ENCODE measurements at regions not wholly inside any gene's neighbourhood (a gene's known extent, or its start where the extent isn't known, plus 50 kb on each side); places are given as distances from the start of the nearest gene placed in this dataset.

DNA sequence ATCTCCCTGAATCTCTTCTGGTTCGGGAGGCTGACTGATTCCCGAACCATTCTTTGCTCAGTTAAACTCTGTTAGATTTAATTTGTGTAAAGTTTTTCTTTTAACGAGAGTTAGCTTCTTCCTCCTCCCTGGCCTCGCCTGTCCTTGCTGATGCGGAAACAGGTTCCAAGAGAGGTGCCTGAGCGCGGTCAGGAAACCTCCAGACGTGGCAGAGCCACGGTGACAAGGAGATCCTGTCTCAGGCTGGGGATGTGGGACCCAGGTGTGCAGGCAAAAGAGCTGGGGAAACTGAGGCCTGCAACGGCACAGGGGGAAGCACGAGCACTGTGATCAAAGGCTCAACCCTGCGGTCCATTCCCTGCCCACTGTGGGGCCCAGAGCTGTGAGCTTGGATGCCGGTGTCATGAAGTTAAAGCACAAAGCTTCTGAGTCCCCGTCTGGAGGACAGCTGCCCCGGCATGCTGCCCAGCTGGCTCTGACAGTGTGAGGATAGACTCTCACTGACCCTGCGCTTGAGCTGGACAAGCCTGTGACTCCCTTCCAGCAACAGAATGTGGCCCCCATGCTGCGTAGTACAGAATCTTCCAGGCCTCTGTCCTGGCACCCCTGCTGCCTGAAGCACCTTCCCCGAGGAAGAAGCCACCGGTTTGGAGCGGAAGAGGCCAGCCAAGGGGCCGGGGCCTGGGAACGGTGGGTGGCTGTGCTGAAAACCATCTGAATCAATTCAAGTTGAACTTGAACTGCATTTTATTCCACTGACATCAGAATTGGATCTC lies 960.6 kb downstream of the BRD1 start:
- TF ChIP-seq, protein P1, sequence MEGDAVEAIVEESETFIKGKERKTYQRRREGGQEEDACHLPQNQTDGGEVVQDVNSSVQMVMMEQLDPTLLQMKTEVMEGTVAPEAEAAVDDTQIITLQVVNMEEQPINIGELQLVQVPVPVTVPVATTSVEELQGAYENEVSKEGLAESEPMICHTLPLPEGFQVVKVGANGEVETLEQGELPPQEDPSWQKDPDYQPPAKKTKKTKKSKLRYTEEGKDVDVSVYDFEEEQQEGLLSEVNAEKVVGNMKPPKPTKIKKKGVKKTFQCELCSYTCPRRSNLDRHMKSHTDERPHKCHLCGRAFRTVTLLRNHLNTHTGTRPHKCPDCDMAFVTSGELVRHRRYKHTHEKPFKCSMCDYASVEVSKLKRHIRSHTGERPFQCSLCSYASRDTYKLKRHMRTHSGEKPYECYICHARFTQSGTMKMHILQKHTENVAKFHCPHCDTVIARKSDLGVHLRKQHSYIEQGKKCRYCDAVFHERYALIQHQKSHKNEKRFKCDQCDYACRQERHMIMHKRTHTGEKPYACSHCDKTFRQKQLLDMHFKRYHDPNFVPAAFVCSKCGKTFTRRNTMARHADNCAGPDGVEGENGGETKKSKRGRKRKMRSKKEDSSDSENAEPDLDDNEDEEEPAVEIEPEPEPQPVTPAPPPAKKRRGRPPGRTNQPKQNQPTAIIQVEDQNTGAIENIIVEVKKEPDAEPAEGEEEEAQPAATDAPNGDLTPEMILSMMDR (IDR thresholded peaks at IDR 0.05) = no peak
- no peak for TF ChIP-seq EP300 (IDR thresholded peaks at IDR 0.05)
